ENCODE measurements at regions not wholly inside any gene's neighbourhood (a gene's known extent, or its start where the extent isn't known, plus 50 kb on each side); places are given as distances from the start of the nearest gene placed in this dataset.

DNA sequence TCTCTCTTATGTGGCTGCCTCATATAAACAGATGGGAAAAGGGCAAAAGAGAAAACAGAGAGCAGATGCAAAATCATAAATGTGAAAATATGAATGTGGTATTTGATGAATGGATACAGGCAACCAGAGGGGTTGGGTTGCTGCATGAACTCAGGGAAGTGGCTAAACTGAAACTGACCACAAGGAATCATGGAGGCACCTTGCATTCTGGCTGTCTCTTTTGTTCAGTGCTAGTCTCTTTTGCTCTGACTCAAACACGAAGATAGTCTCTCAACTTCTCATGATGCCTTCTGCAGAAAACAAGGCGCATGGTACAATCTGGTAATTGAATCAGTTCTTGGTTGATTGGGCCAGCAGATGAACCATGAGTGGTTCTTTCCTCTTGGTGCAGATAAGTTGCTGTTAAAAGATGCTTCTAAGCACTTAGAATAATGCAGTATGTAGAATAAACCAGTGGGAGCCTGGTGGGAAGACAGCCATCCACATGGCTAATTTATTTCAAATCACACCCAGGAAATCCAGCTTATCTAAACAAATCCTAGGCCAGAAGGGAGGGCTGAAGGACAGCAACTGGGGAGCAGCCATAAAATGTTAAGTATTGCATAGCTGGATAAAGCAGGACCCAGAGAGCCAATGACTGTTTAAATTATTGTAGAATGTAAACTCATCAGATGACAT, 64.2 kb downstream of the HLX start:
- TF ChIP-seq, protein P1, sequence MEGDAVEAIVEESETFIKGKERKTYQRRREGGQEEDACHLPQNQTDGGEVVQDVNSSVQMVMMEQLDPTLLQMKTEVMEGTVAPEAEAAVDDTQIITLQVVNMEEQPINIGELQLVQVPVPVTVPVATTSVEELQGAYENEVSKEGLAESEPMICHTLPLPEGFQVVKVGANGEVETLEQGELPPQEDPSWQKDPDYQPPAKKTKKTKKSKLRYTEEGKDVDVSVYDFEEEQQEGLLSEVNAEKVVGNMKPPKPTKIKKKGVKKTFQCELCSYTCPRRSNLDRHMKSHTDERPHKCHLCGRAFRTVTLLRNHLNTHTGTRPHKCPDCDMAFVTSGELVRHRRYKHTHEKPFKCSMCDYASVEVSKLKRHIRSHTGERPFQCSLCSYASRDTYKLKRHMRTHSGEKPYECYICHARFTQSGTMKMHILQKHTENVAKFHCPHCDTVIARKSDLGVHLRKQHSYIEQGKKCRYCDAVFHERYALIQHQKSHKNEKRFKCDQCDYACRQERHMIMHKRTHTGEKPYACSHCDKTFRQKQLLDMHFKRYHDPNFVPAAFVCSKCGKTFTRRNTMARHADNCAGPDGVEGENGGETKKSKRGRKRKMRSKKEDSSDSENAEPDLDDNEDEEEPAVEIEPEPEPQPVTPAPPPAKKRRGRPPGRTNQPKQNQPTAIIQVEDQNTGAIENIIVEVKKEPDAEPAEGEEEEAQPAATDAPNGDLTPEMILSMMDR (conservative IDR thresholded peaks at IDR 0.05 in 1 of 2, IDR thresholded peaks at IDR 0.05 in 1 of 2; ENCODE audit: low read depth in 1 of 2, low read length in 2 of 2): no peak
- no peak for TF ChIP-seq EZH2 (IDR thresholded peaks at IDR 0.05; ENCODE audit: low read length, missing control alignments)
